GM21447 (cell line): ENCODE measurements at regions not wholly inside any gene's neighbourhood (a gene's known extent, or its start where the extent isn't known, plus 50 kb on each side); places are given as distances from the start of the nearest gene placed in this dataset.
"Not testable (repeated sequence)": the region's sequence is repeated elsewhere in the genome, so short reads cannot be mapped to it uniquely, and the experiment has no call there.

Experiments
- ATAC-seq: cut with Tn5 transposase; IDR thresholded peaks from one replicate; pipeline ENCODE4 v1.9.1; 2021; ENCODE audit not compliant: unreplicated experiment

- ATAC-seq, result no peak
Observed at GRCh38 chr6:132202574-132202973, 198.7 kb downstream of the MOXD1 start.

GRCh38 chr6:132199343-132199742 is 201.9 kb downstream of the MOXD1 start:
- no peak for ATAC-seq

- no peak for ATAC-seq
Observed at GRCh38 chr6:132198896-132199295, 202.4 kb downstream of the MOXD1 start.

GRCh38 chr6:132198040-132198439 is 203.2 kb downstream of the MOXD1 start:
- ATAC-seq, result no peak

- no peak for ATAC-seq
Observed at GRCh38 chr6:132194529-132194928, 206.7 kb downstream of the MOXD1 start.

- ATAC-seq, result no peak
Observed at GRCh38 chr6:132192631-132193030, 208.6 kb downstream of the MOXD1 start.

- peak; percentile 18 for ATAC-seq
Observed at GRCh38 chr6:132190815-132191175, 210.5 kb downstream of the MOXD1 start.

GRCh38 chr6:132190097-132190814 is 211.0 kb downstream of the MOXD1 start:
- ATAC-seq, result peak; percentile 77

- no peak for ATAC-seq
Observed at GRCh38 chr6:132188556-132189264, 212.6 kb downstream of the MOXD1 start.

GRCh38 chr6:132187816-132188215 is 213.5 kb downstream of the MOXD1 start:
- ATAC-seq, result no peak

- not testable (repeated sequence) for ATAC-seq
Observed at GRCh38 chr6:132184966-132185365, 216.3 kb downstream of the MOXD1 start.

GRCh38 chr6:132179955-132180354 is 221.3 kb downstream of the MOXD1 start:
- ATAC-seq, result no peak

GRCh38 chr6:132174919-132175318 is 223.7 kb upstream of the CCN2 start:
- ATAC-seq, result no peak

- ATAC-seq, result no peak
Observed at GRCh38 chr6:132168961-132169360, 217.8 kb upstream of the CCN2 start.

GRCh38 chr6:132167929-132168892 is 217.0 kb upstream of the CCN2 start:
- no peak for ATAC-seq

- ATAC-seq, result no peak
Observed at GRCh38 chr6:132166526-132167051, 215.4 kb upstream of the CCN2 start.

GRCh38 chr6:132165677-132166076 is 214.5 kb upstream of the CCN2 start:
- no peak for ATAC-seq

- ATAC-seq, result no peak
Observed at GRCh38 chr6:132161283-132161682, 210.1 kb upstream of the CCN2 start.

GRCh38 chr6:132153221-132153898 is 202.2 kb upstream of the CCN2 start:
- no peak for ATAC-seq

- ATAC-seq, result no peak
Observed at GRCh38 chr6:132147530-132148011, 196.4 kb upstream of the CCN2 start.
